Vagina (tissue), 2 donors: ENCODE measurements at regions not wholly inside any gene's neighbourhood (a gene's known extent, or its start where the extent isn't known, plus 50 kb on each side); places are given as distances from the start of the nearest gene placed in this dataset.

Source experiments
- DNase-seq, 2 donors: peaks; one replicate each; pipeline ENCODE4 v3.0.0-alpha.2; 2017; ENCODE audit errors: extremely low spot score in 2 of 2
- H3K27ac ChIP-seq: fragments of 200-600 bp; sonication (generic); one replicate; pipeline ENCODE4 v1.5.1; 2019
- H3K27me3 ChIP-seq: fragments of 200-600 bp; sonication (generic); one replicate; pipeline ENCODE4 v1.5.1; 2019
- H3K36me3 ChIP-seq, 2 donors: fragments of 200-600 bp; sonication (generic); one replicate each; pipeline ENCODE4 v1.5.1; 2017 to 2019
- H3K4me1 ChIP-seq: fragments of 200-600 bp; sonication (generic); one replicate; pipeline ENCODE4 v1.5.1; 2019
- H3K4me3 ChIP-seq, 2 donors: fragments of 200-600 bp; sonication (generic); 1 replicate in 1 of 2; 2 replicates in 1 of 2; pipeline ENCODE4 v1.5.1; 2016 to 2019
- H3K9me3 ChIP-seq: fragments of 200-600 bp; sonication (generic); one replicate; pipeline ENCODE4 v1.5.1; 2019
- CTCF ChIP-seq, 3 experiments: fragments of 450-650 bp in 2 of 3; fragments of 200-600 bp in 1 of 3; sonication (generic) in 1 of 3; IDR thresholded peaks; one replicate each; pipeline ENCODE4 v1.5.1; 2017 to 2019; ENCODE audit warnings: antibody characterized with exemption in 3 of 3, mild to moderate bottlenecking in 2 of 3, moderate library complexity in 2 of 3
- POLR2A ChIP-seq, 2 donors: fragments of 450-650 bp; IDR thresholded peaks; one replicate each; pipeline ENCODE4 v1.6.1; 2017; ENCODE audit warnings: antibody characterized with exemption in 2 of 2, mild to moderate bottlenecking in 2 of 2, moderate library complexity in 2 of 2
- POLR2AphosphoS5 ChIP-seq, 2 donors: sonication (generic); formaldehyde crosslinking; IDR thresholded peaks; one replicate each; pipeline ENCODE4 v1.9.0; 2017; ENCODE audit warnings: antibody characterized with exemption in 2 of 2, mild to moderate bottlenecking in 2 of 2, low read depth in 1 of 2; ENCODE audit not compliant: insufficient read depth in 1 of 2
- intact Hi-C: fragments of 100-400 bp; cut with DNase I; formaldehyde crosslinking; loops from one replicate; pipeline ENCODE4 v1.15.1; 2023

- Histone ChIP-seq H3K4me1 (no peaks in the 10 kb centered on the region), H3K4me3 (no peak overlapping the region), H3K27me3 (no peaks in the 10 kb centered on the region), H3K9me3 (no peaks in the 10 kb centered on the region), H3K36me3 (no peaks in the 10 kb centered on the region), H3K27ac (no peak overlapping the region)
- intact Hi-C loops: no loop called here
- DNase-seq: no peak
- TF ChIP-seq POLR2A (IDR thresholded peaks at IDR 0.05): no peak
- TF ChIP-seq CTCF (IDR thresholded peaks at IDR 0.05): no peak
- TF ChIP-seq POLR2AphosphoS5 (IDR thresholded peaks at IDR 0.05; ENCODE audit: insufficient read depth in 1 of 2, low read depth in 1 of 2): no peak
Observed at GRCh38 chr12:89092297-89092696, 260.0 kb downstream of the DUSP6 start.

GRCh38 chr12:89091293-89091841 is 260.9 kb downstream of the DUSP6 start:
- Histone ChIP-seq H3K4me1 (no peaks in the 10 kb centered on the region), H3K27me3 (no peaks in the 10 kb centered on the region), H3K36me3 (no peaks in the 10 kb centered on the region), H3K9me3 (no peaks in the 10 kb centered on the region), H3K27ac (no peak overlapping the region), H3K4me3 (no peak overlapping the region)
- no peak for DNase-seq
- TF ChIP-seq POLR2A (IDR thresholded peaks at IDR 0.05) (no peak), POLR2AphosphoS5 (IDR thresholded peaks at IDR 0.05; ENCODE audit: insufficient read depth in 1 of 2, low read depth in 1 of 2) (no peak), CTCF (IDR thresholded peaks at IDR 0.05) (no peak)
- intact Hi-C loops: no loop called here

GRCh38 chr12:89089264-89089663 is 263.0 kb downstream of the DUSP6 start:
- no peak overlapping the region for H3K4me3 ChIP-seq
- intact Hi-C loops: no loop called here
- no peak for DNase-seq
- TF ChIP-seq POLR2A (IDR thresholded peaks at IDR 0.05): no peak
- TF ChIP-seq CTCF (IDR thresholded peaks at IDR 0.05): no peak
- TF ChIP-seq POLR2AphosphoS5 (IDR thresholded peaks at IDR 0.05; ENCODE audit: insufficient read depth in 1 of 2, low read depth in 1 of 2): no peak
- H3K27me3 ChIP-seq: no peaks in the 10 kb centered on the region
- no peaks in the 10 kb centered on the region for H3K36me3 ChIP-seq
- H3K27ac ChIP-seq: no peak overlapping the region
- no peaks in the 10 kb centered on the region for H3K9me3 ChIP-seq
- no peaks in the 10 kb centered on the region for H3K4me1 ChIP-seq

DNA sequence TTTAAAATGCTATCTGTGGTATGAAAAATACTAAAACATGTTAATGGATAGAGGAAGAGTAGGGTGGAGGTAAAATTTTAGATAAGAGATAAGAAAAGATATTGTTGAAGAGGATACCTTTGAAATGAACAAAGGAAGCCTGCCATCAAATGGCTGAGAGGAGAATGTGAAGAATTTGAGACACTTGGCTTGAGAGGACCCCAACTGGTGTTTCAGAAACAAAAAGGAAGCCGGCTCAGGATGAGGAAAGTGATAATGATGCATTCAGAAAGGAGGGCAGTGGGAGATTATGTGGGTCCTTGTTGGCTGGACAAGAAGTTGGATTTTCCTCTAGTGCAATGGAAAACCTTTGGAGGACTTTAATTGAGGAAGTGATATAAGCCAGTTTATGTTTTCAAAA is 264.4 kb downstream of the DUSP6 start:
- H3K27me3 ChIP-seq: no peaks in the 10 kb centered on the region
- H3K4me3 ChIP-seq: no peak overlapping the region
- H3K36me3 ChIP-seq: no peaks in the 10 kb centered on the region
- no peaks in the 10 kb centered on the region for H3K9me3 ChIP-seq
- intact Hi-C loops: no loop called here
- no peaks in the 10 kb centered on the region for H3K4me1 ChIP-seq
- no peak for DNase-seq
- H3K27ac ChIP-seq: no peak overlapping the region
- TF ChIP-seq POLR2A (IDR thresholded peaks at IDR 0.05) (no peak), POLR2AphosphoS5 (IDR thresholded peaks at IDR 0.05; ENCODE audit: insufficient read depth in 1 of 2, low read depth in 1 of 2) (no peak), CTCF (IDR thresholded peaks at IDR 0.05) (no peak)

- intact Hi-C loops: no loop called here
- TF ChIP-seq POLR2AphosphoS5 (IDR thresholded peaks at IDR 0.05; ENCODE audit: insufficient read depth in 1 of 2, low read depth in 1 of 2) (no peak), CTCF (IDR thresholded peaks at IDR 0.05) (no peak), POLR2A (IDR thresholded peaks at IDR 0.05) (no peak)
- H3K36me3 ChIP-seq: no peaks in the 10 kb centered on the region
- H3K4me1 ChIP-seq: no peaks in the 10 kb centered on the region
- H3K27me3 ChIP-seq: no peaks in the 10 kb centered on the region
- H3K9me3 ChIP-seq: no peaks in the 10 kb centered on the region
- no peak overlapping the region for H3K4me3 ChIP-seq
- no peak overlapping the region for H3K27ac ChIP-seq
- DNase-seq: no peak
Observed at GRCh38 chr12:89087149-89087825, 265.0 kb downstream of the DUSP6 start.
